CD4-positive, alpha-beta T cell treated with Interleukin-12 subunit alpha and Interleukin-12 subunit beta, for 1 hour (primary cell): ENCODE measurements at regions not wholly inside any gene's neighbourhood (a gene's known extent, or its start where the extent isn't known, plus 50 kb on each side); places are given as distances from the start of the nearest gene placed in this dataset.
"Not testable (repeated sequence)": the region's sequence is repeated elsewhere in the genome, so short reads cannot be mapped to it uniquely, and the experiment has no call there.

Experiments
- DNase-seq: peaks from one replicate; pipeline ENCODE4 v3.0.0-alpha.2; 2020

DNA sequence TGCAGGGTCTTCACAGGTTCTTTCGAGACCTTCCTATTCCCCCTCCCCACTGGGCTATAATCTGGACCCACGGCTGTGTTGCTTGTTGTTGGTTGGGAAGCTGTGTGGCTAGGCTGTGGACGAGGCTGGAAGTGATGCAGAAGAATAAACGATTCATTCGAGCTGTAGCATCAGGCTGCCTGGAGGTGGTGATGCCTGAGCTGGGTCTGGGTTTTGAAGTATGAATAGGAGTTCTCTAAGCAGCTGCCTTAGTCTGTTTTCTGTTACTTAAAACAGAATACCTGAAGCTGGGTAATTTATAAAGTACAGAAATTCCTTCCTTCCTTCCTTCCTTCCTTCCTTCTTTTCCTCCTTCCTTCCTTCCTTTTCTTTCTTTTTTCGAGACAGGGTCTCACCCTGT lies 126.5 kb upstream of the ZEB1 start:
- DNase-seq: no peak

DNA sequence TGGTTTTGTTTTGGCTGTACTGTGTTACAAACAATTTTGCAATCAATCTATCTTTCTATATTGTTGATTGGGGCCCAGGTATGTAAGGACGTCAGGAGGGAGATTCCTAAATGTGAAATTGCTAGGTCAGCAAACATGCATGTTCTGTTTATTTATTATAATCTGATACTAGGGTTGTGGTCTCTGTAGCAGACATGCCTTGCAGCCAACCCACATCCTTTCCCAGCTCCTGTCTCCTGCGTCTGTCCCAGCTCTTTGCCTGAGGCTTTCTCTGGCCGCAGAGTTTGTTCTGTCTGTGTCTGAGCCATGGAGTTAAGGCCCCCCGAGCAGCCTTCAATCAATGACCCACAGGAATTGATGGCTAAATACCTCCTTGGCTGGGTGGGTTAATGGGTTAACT lies 124.0 kb upstream of the ZEB1 start:
- DNase-seq: no peak

DNA sequence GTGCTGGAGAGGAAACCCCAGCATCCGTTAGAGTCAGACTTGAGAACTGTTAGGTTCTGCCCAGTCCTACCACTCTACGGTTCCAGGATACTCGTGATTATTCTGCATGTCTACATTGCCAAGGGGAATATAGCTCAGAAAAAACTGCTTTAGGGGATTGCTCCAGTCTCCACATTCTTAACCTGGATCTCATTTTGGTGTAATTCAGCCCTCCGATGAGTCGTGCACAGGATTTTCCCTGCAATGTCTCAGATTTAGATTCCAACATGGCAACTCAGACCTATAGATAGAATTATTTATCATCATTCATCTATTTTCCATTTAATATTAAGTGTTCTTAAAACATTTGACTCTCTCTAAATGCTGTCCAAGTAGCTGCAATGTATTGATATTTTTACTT lies 121.1 kb upstream of the ZEB1 start:
- no peak for DNase-seq

DNA sequence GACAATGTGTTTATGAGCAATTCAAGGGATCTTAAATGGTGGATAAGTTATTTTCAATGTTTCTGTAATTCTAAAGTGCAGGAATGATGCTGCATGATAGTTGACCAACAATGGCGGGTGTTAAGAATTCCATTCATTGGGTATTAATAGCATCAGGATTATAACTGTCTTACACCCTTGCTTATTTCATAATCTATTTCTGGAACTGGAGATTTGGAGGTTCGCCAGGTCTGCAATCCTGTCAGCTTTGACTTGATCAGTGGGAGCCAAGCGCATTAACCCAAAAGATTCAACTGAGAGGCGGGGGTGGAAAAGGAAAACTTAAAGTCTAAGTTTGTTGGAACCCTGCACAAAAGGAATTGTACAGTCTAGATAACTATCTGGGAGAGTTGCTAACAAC lies 114.9 kb upstream of the ZEB1 start:
- no peak for DNase-seq

DNA sequence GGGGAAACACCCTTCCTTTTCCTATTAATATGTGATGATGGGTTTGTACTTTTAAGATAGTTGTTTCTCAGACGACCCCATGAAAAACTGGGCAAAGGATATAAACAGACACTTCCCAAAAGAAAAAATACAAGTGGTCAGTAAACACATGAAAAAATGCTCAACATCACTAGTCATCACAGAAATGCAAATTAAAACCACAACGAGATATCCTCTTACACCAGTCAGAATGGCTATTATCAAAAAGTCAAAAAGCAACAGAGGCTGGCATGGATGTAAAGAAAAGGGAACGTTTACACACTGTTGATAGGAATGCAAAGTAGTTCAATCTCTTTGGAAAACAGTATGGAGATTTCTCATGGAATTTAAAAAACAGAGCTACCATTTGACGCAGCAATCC lies 111.4 kb upstream of the ZEB1 start:
- DNase-seq: no peak

DNA sequence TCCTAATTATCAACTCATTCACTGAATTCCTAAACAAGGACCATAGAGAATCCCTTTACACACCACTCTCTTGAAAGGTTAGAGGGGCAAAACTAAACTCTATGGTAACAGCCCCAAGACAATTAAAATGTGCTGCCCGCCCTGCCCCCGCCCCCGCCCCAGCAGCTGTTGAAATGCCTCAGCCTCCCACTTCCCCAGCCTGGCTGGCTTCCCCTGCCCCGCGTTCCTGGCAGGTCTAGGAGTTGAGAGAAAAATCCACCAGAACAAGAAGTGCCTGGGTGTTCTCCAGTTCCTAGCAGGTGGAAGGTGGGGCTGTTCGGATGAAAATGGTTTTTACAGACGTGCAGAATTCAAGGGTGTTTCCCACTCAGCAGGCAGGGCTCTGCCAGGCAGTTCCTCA lies 109.5 kb upstream of the ZEB1 start:
- no peak for DNase-seq

DNA sequence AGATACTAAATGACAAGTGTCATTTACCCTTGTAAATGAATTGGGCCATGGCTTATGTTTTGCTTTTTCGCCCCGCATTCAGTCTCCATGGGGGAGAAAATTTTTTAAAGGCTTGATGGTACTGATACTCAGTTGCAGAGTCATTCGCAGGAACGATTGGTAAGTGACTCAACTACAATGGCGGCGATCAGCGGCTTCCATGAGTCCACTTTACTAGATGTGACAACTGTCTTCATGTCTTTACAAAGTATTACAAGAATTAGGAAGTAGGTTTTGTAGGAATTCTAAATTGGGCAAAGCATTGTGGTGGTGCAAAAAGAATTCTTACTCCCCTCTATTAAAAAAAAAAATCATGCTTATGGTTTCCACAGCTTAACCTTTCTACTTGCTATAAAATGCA lies 108.8 kb upstream of the ZEB1 start:
- DNase-seq: no peak

DNA sequence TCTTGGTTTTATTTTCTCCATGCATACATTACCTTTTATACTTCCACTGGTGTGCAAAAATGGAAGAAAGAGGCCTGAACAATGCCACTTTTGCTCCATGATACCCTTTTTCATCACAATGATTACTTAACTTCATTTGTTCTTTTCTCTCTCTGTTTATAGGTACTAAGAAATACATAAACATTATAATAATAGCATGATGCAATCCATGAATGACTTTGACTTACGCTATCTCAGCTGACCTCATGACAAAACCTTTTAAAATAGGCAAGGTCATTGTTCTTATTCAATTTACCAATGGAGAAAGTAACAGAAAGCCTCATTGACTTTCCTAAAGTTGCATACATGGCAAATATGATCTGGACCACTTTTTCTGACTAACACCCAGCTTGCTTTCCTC lies 105.1 kb upstream of the ZEB1 start:
- DNase-seq: no peak

DNA sequence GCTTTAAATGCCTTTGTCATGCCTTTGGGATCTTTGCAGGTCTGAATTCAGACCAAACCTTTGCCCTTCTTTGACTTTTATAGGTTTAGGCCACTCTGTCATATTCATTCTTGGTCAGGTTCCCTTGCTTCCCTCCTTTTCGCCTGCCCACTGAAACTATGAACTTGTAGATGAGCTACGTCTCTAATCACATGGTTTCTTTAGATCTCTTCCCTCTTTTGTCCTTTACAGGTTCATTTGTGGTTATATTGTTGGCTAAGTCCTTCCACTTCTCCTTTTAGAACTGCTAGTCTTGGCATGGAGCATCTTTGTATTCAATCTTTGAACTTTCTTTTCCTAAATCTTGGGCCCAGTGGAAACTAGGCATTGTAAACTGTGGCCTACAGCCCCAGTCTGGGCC lies 104.0 kb upstream of the ZEB1 start:
- DNase-seq: no peak

DNA sequence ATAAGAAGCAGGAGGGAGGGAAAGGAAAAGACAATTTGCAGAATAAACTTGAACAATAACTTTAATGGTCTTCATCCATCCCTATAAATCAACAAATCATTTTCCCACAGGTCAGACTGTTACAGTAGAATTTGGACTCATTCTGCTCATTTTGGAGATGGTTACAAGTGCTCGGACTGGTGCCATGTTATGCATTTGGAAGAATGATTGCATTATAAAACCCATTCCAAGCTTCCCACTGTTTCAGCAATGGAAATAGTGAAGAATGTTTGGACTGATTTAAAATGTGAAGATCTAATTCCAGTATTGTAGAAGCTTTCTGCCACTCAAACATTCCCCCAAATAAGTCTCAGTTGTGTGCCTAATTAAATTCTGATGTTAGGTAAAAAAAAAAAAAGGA lies 99.7 kb upstream of the ZEB1 start:
- DNase-seq: no peak

DNA sequence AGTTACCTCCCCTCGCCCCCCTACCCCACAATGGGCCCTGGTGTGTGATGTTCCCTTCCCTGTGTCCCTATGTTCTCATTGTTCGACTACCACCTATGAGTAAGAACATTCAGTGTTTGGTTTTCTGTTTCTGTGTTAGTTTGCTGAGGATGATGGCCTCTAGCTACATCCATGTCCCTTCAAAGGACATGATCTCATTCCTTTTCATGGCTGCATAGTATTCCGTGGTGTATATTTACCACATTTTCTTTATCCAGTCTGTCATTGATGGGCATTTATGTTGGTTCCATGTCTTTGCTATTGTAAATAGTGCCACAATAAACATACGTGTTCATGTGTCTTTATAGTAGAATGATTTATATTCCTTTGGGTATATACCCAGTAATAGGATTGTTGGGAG lies 90.2 kb upstream of the ZEB1 start:
- DNase-seq: not testable (repeated sequence)

DNA sequence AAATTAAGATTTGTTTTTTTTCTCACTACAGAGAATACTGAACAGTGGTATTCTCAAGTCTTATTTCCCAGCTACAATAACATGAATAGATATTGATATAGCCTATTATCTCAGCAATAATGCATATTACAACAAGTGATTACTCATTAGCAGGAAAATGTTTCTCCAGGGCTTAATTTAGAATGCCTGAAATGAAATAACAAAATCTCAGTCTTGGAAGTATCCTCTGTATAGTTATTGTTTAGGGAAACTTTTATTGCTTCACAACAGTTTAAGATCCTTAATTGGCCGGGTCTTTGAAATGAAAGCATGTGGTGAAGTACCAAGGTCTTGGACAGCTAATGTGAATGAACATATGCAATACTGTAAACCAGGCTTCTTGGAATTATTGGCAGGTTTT lies 79.1 kb upstream of the ZEB1 start:
- no peak for DNase-seq

DNA sequence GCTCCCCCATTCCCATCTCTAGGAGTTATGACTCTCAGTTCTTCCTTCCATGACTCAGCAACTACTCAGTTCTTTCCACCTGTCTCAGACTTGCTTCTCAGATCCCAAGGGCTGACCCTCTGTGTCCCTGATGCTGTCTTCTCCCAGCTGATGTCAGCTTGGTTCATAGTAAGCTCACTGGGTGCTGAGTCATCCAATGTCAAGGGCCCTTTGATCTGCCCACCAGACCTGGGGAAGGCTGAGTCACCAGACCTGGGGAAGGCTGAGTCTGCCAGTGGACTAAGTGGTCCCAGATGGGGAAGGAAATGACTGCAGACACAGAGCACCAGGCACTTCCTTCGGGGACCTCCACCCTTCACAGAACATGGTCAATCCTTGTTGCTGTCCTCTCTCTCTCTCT lies 76.1 kb upstream of the ZEB1 start:
- DNase-seq: no peak

DNA sequence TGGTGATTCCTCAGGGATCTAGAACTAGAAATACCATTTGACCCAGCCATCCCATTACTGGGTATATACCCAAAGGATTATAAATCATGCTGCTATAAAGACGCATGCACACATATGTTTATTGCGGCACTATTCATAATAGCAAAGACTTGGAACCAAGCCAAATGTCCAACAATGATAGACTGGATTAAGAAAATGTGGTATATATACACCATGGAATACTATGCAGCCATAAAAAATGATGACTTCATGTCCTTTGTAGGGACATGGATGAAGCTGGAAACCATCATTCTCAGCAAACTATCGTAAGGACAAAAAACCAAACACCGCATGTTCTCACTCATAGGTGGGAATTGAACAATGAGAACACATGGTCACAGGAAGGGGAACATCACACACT lies 67.9 kb upstream of the ZEB1 start:
- not testable (repeated sequence) for DNase-seq

DNA sequence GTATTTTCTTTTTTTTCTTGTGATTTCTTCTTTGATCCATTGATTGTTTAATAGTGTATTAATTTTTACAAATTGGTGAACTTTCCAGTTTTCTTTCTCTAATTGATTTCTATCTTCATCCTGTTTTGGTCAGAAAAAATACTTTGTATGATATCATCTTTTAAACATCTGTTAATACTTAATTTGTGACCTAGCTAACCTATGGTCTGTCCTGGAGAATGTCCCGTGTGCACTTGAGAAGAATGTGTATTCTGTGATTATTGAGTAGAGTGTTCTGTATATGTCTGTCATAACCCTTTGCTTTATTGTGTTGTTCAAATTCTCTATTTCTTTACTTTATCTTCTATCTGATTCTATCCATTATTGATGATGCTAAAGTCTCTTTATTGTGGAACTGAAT lies 65.8 kb upstream of the ZEB1 start:
- no peak for DNase-seq

DNA sequence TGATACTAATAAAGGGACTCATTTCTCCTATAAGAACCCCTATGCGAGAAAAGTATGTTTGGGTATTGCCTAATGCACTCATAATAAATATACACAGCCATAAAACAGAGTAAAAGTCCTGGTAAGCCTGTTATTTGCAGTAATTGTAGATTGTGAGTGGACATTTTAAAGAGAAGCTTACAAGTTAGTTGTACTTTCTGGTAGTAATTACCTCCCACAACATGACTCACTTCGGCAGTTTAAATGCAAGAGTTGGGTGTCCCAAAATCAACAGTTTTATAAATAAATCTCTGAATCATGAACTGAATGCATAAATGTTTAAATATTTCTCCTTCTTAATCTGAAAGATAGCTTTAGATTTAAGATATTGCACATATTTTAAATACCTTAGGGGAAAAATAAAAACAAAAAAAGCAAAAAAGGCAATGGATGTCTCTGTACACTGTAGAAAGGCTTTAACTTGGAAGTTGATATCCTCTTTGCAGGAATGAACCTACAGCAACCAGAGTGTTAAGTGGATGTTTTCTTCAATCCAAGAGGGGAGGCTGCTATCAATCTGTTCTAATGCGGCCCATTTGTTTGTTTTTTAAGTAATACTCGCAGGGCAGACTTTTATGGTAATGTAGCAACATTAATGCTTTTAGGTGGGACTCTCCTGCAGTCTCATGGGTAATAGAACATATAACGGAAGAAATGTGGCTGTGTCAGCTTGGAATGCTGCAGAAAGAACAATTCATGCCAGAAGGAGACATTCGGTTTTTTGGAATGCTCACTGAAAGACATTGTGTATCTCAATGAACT lies 57.3 kb upstream of the ZEB1 start:
- DNase-seq: no peak

DNA sequence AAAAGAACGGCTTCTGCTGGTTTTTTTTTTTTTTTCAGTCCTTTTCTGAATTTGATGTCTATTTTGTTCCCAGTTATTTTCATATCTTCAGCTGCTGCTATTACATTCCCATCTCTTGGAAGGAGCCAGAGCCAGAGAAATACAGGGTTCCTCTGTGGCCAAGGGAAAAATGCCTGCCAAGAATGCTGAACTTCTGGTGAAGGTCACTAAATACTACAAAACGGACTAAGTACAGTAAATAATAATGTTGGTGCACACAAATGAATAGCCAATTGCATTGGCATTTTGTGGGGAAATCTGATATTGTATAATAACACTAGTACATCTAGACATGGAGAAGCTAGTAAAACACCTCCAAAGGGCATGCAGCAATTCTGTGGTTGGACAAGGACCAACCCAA lies 56.3 kb upstream of the ZEB1 start:
- DNase-seq: no peak

DNA sequence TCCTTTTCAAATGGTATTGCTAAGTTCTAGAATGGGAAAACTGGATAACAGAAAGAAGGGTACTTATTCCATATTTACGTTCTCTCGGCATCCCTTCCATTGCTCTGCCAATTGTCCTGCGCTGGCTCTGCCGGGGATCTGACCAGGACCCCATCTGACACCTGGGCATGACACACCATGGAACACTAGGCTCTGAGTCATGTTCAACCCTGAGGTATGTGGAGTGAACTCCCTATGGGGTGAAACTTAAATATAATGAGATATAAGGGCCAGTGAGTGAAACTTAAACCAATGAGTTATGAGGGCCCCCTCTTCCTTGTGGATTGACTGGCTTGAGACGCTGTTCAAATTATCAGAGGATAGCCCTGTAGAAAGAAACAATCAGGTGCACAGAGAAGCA lies 55.1 kb upstream of the ZEB1 start:
- no peak for DNase-seq

DNA sequence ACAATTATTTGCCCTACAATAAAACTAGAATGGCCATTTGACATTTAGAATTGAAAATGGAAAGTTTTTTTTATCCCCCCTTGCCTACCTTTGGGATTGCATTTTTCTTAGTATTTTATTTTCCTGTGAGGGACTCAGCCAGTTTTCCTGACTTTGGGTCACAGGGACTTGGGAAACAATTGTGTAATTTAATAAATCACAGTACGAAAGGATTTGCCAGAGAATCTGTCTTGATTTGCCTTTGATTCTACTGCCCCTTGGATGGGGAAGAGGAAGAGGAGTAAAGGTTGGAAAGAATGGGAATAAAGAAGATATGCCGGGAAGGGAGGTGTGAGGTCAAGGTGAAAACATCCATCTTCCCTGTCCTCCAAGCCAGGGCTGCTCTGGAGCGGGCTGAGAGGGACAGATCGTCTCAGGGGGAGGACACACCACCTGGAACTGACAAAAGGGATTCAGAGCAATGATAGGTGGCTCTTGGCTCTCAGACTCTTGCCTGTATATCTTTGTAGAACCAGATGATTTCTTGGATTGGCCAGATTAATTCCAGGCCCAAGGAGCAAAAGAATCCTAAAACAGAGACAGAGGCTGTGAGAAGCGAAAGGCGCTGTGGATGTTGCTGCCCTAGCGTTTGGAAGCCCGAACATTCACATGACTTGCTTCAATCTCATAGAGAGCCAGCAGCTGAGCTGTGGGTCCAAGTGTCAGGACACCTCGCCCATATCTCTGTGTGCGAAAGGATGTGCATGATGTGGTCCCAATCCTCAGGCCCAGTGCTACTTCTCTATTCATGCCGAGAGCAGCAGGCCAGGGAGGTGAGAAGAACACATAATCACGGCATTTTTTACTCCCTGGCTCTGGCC lies 50.3 kb upstream of the ZEB1 start:
- DNase-seq: no peak
